ENCODE measurements at regions not wholly inside any gene's neighbourhood (a gene's known extent, or its start where the extent isn't known, plus 50 kb on each side); places are given as distances from the start of the nearest gene placed in this dataset.

- no peak for TF ChIP-seq TEAD4 (IDR thresholded peaks at IDR 0.05; ENCODE audit: low read depth, low read length)
- no peak for TF ChIP-seq EZH2 (IDR thresholded peaks at IDR 0.05; ENCODE audit: low read depth, low read length, severe bottlenecking)
- no peak for TF ChIP-seq GTF2F1 (IDR thresholded peaks at IDR 0.05; ENCODE audit: borderline replicate concordance, low read depth, low read length)
- TF ChIP-seq TAF1 (IDR thresholded peaks at IDR 0.05; ENCODE audit: low read depth, low read length) = no peak
- TF ChIP-seq ASH2L (IDR thresholded peaks at IDR 0.05; ENCODE audit: low read length) = no peak
- no peak for TF ChIP-seq CTCF (IDR thresholded peaks at IDR 0.05; ENCODE audit: control extremely low read depth in 1 of 3, insufficient read depth in 1 of 3, low read depth in 1 of 3, low read length in 3 of 3)
- no peak for TF ChIP-seq RXRA (IDR thresholded peaks at IDR 0.05; ENCODE audit: insufficient read depth, low read depth, low read length)
- TF ChIP-seq JUN (IDR thresholded peaks at IDR 0.05; ENCODE audit: low read depth, low read length) = no peak
- TF ChIP-seq MAX (IDR thresholded peaks at IDR 0.05) = no peak
- TF ChIP-seq SIN3A (conservative IDR thresholded peaks at IDR 0.05 in 1 of 2, IDR thresholded peaks at IDR 0.05 in 1 of 2; ENCODE audit: low read depth in 1 of 2, low read length in 2 of 2) = no peak
- TF ChIP-seq EP300 (IDR thresholded peaks at IDR 0.05; ENCODE audit: borderline replicate concordance in 1 of 2, low read depth in 2 of 2, low read length in 2 of 2) = no peak
- TF ChIP-seq TCF12 (IDR thresholded peaks at IDR 0.05; ENCODE audit: low read depth, low read length) = no peak
- TF ChIP-seq POLR2A (IDR thresholded peaks at IDR 0.05; ENCODE audit: control extremely low read depth in 1 of 2, low read depth in 2 of 2, low read length in 2 of 2) = no peak
- TF ChIP-seq YY1 (IDR thresholded peaks at IDR 0.05; ENCODE audit: low read depth, low read length) = no peak
These were observed 431.8 kb downstream of the ZWINT start for GRCh38 chr10:55929291-55929690.

Data from H1 (cell line).